Tibial artery (tissue), 4 donors: ENCODE measurements at regions not wholly inside any gene's neighbourhood (a gene's known extent, or its start where the extent isn't known, plus 50 kb on each side); places are given as distances from the start of the nearest gene placed in this dataset.
"Not testable (repeated sequence)": the region's sequence is repeated elsewhere in the genome, so short reads cannot be mapped to it uniquely, and the experiment has no call there.

Source experiments
- DNase-seq, 2 donors: peaks; one replicate each; pipeline ENCODE4 v3.0.0-alpha.2; 2019
- H3K27ac ChIP-seq, 2 donors: fragments of 200-600 bp; sonication (generic) in 1 of 2; 1 replicate in 1 of 2; 2 replicates in 1 of 2; pipeline ENCODE4 v1.5.1; 2018 to 2019; ENCODE audit warnings: mild to moderate bottlenecking in 1 of 2
- H3K27me3 ChIP-seq, 2 donors: fragments of 200-600 bp; sonication (generic) in 1 of 2; one replicate each; pipeline versions ENCODE4 v1.5.1 to v1.6.0; 2016 to 2019
- H3K36me3 ChIP-seq, 3 donors: fragments of 200-600 bp; sonication (generic) in 2 of 3; one replicate each; pipeline ENCODE4 v1.5.1; 2016 to 2019; ENCODE audit warnings: mild to moderate bottlenecking in 2 of 3
- H3K4me1 ChIP-seq, 4 donors: fragments of 200-600 bp; sonication (generic) in 2 of 4; 1 replicate in 3 of 4; 2 replicates in 1 of 4; pipeline ENCODE4 v1.5.1; 2016 to 2019
- H3K4me3 ChIP-seq, 2 donors: fragments of 200-600 bp; sonication (generic) in 1 of 2; 1 replicate in 1 of 2; 2 replicates in 1 of 2; pipeline ENCODE4 v1.5.1; 2018 to 2019; ENCODE audit warnings: mild to moderate bottlenecking in 2 of 2
- H3K9me3 ChIP-seq, 3 donors: fragments of 200-600 bp; sonication (generic) in 1 of 3; one replicate each; pipeline ENCODE4 v1.5.1; 2016 to 2019
- CTCF ChIP-seq, 2 experiments: fragments of 200-600 bp in 1 of 2; fragments of 450-650 bp in 1 of 2; IDR thresholded peaks; one replicate each; pipeline ENCODE4 v1.5.1; 2017 to 2019; ENCODE audit warnings: antibody characterized with exemption in 2 of 2, mild to moderate bottlenecking in 1 of 2, moderate library complexity in 1 of 2
- intact Hi-C: fragments of 100-400 bp; cut with DNase I; formaldehyde crosslinking; loops from one replicate; pipeline ENCODE4 v1.15.0; 2023; ENCODE audit warnings: low total_unique reads

DNA sequence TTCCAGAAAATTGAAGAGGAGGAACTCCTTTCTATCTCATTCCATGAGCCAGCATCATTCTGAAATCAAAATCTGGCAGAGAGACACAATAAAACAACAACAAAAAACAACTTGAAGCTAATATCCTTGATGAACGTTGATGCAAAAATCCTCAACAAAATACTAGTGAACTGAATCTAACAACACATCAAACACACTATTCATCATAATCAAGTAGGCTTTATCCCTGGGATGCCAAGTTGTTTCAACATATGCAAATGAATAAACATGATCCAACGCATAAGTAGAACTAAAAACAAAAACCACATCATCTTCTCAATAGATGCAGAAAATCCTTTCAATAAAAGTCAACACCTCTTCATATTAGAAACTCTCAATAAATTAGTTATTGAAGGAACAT, 335.3 kb upstream of the BRINP3 start:
- intact Hi-C loops = no loop called here
- no peak for DNase-seq
- no peaks in the 10 kb centered on the region for H3K36me3 ChIP-seq
- H3K4me1 ChIP-seq = no peaks in the 10 kb centered on the region
- H3K9me3 ChIP-seq = no peaks in the 10 kb centered on the region
- no peaks in the 10 kb centered on the region for H3K27me3 ChIP-seq
- no peak for TF ChIP-seq CTCF (IDR thresholded peaks at IDR 0.05)
- H3K27ac ChIP-seq = no peak overlapping the region
- H3K4me3 ChIP-seq = no peak overlapping the region

- no peaks in the 10 kb centered on the region for H3K36me3 ChIP-seq
- TF ChIP-seq CTCF (IDR thresholded peaks at IDR 0.05) = no peak
- no peaks in the 10 kb centered on the region for H3K9me3 ChIP-seq
- H3K27ac ChIP-seq = no peak overlapping the region
- intact Hi-C loops = no loop called here
- no peaks in the 10 kb centered on the region for H3K4me1 ChIP-seq
- DNase-seq = no peak
- H3K27me3 ChIP-seq = no peaks in the 10 kb centered on the region
- no peak overlapping the region for H3K4me3 ChIP-seq
Measured at GRCh38 chr1:190832511-190832910, 354.8 kb upstream of the BRINP3 start.

GRCh38 chr1:190835658-190836057, 358.0 kb upstream of the BRINP3 start:
- no peaks in the 10 kb centered on the region for H3K27me3 ChIP-seq
- H3K27ac ChIP-seq = no peak overlapping the region
- DNase-seq = no peak
- H3K4me1 ChIP-seq = no peaks in the 10 kb centered on the region
- no peaks in the 10 kb centered on the region for H3K36me3 ChIP-seq
- no peak overlapping the region for H3K4me3 ChIP-seq
- no peak for TF ChIP-seq CTCF (IDR thresholded peaks at IDR 0.05)
- intact Hi-C loops = no loop called here
- no peaks in the 10 kb centered on the region for H3K9me3 ChIP-seq

GRCh38 chr1:190837200-190837599, 359.5 kb upstream of the BRINP3 start:
- DNase-seq, intact Hi-C loops, H3K36me3 ChIP-seq, H3K4me1 ChIP-seq, H3K27me3 ChIP-seq, H3K27ac ChIP-seq, H3K4me3 ChIP-seq, H3K9me3 ChIP-seq: not testable (repeated sequence)

- Histone ChIP-seq H3K9me3 (no peaks in the 10 kb centered on the region), H3K4me1 (no peaks in the 10 kb centered on the region), H3K27ac (no peak overlapping the region), H3K4me3 (no peak overlapping the region), H3K27me3 (no peaks in the 10 kb centered on the region), H3K36me3 (no peaks in the 10 kb centered on the region)
- TF ChIP-seq CTCF (IDR thresholded peaks at IDR 0.05) = no peak
- intact Hi-C loops = no loop called here
- no peak for DNase-seq
Measured at GRCh38 chr1:190837888-190838287, 360.2 kb upstream of the BRINP3 start.

DNA sequence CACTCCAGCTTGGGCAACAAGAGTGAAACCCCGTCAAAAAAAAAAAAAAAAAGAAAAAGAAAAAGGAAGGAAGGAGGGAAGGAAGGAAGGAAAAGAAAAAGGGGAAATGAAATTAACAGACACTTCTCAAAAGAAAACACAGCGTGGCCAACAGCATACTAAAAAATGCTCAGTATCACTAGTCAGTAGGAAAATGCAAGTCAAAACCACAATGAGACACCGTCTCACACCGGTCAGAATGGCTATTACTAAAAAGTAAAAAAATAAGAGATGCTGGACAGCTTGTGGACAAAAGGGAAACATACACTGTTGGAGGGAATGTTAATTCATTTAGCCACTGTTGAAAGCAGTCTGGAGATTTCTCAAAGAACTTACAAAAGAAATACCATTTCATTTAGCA, 369.5 kb upstream of the BRINP3 start:
- no peak for DNase-seq
- no peaks in the 10 kb centered on the region for H3K9me3 ChIP-seq
- H3K27ac ChIP-seq = no peak overlapping the region
- no peaks in the 10 kb centered on the region for H3K27me3 ChIP-seq
- no peak overlapping the region for H3K4me3 ChIP-seq
- no peaks in the 10 kb centered on the region for H3K36me3 ChIP-seq
- intact Hi-C loops = no loop called here
- no peaks in the 10 kb centered on the region for H3K4me1 ChIP-seq
- TF ChIP-seq CTCF (IDR thresholded peaks at IDR 0.05) = no peak
